Liver (tissue), 8 donors: ENCODE measurements at regions not wholly inside any gene's neighbourhood (a gene's known extent, or its start where the extent isn't known, plus 50 kb on each side); places are given as distances from the start of the nearest gene placed in this dataset.

Experiments
- DNase-seq: peaks from one replicate; pipeline ENCODE4 v3.0.0-alpha.2; 2017; ENCODE audit warnings: low spot score
- H3K27ac ChIP-seq, 2 donors: one replicate each; pipeline ENCODE4 v1.7.0; 2013; ENCODE audit warnings: inconsistent platforms in 2 of 2, low read length in 2 of 2, control low read depth in 1 of 2, low read depth in 1 of 2, mild to moderate bottlenecking in 1 of 2
- H3K27me3 ChIP-seq, 4 donors: one replicate each; pipeline versions ENCODE4 v1.6.1 to v1.7.0; 2013; ENCODE audit warnings: low read length in 3 of 4, inconsistent platforms in 1 of 4, mild to moderate bottlenecking in 1 of 4, moderate library complexity in 1 of 4; ENCODE audit not compliant: control insufficient read depth in 4 of 4, insufficient read depth in 4 of 4
- H3K36me3 ChIP-seq, 4 donors: one replicate each; pipeline versions ENCODE4 v1.6.1 to v1.7.0; 2013; ENCODE audit warnings: low read length in 3 of 4, mild to moderate bottlenecking in 3 of 4, low read depth in 1 of 4, moderate library complexity in 1 of 4; ENCODE audit not compliant: control insufficient read depth in 4 of 4, insufficient read depth in 3 of 4
- H3K4me1 ChIP-seq, 4 donors: one replicate each; pipeline versions ENCODE4 v1.6.1 to v1.7.0; 2013; ENCODE audit warnings: low read length in 3 of 4, mild to moderate bottlenecking in 3 of 4, moderate library complexity in 1 of 4; ENCODE audit not compliant: control insufficient read depth in 4 of 4, insufficient read depth in 4 of 4
- H3K4me3 ChIP-seq, 3 donors: one replicate each; pipeline versions ENCODE4 v1.6.1 to v1.7.0; 2013; ENCODE audit warnings: low read length in 3 of 3, control low read depth in 1 of 3, low read depth in 1 of 3, mild to moderate bottlenecking in 1 of 3
- H3K9ac ChIP-seq, 2 donors: one replicate each; pipeline ENCODE4 v1.7.0; 2013; ENCODE audit warnings: low read length in 2 of 2, mild to moderate bottlenecking in 2 of 2, moderate library complexity in 2 of 2, control low read depth in 1 of 2, low read depth in 1 of 2
- H3K9me3 ChIP-seq, 4 donors: one replicate each; pipeline versions ENCODE4 v1.6.1 to v1.7.0; 2013; ENCODE audit warnings: low read length in 3 of 4; ENCODE audit not compliant: control insufficient read depth in 4 of 4
- ATF3 ChIP-seq: IDR thresholded peaks from 2 replicates; pipeline ENCODE4 v1.6.1; 2016; ENCODE audit warnings: antibody characterized with exemption
- CTCF ChIP-seq: fragments of 150-350 bp; IDR thresholded peaks from 2 replicates; pipeline ENCODE4 v1.5.1; 2017; ENCODE audit warnings: improper control_type of control experiment, low read depth, low read length; ENCODE audit not compliant: missing input control
- EGR1 ChIP-seq, 2 donors: IDR thresholded peaks; 2 replicates each; pipeline ENCODE4 v1.6.1; 2016 to 2018; ENCODE audit warnings: antibody characterized with exemption in 2 of 2, low read depth in 2 of 2
- FOXA1 ChIP-seq: IDR thresholded peaks from 2 replicates; pipeline ENCODE4 v1.6.1; 2016; ENCODE audit warnings: antibody characterized with exemption
- FOXA2 ChIP-seq: IDR thresholded peaks from 2 replicates; pipeline ENCODE4 v1.6.1; 2016; ENCODE audit warnings: antibody characterized with exemption
- GABPA ChIP-seq, 2 donors: IDR thresholded peaks in 1 of 2; conservative IDR thresholded peaks in 1 of 2; 2 replicates each; pipeline ENCODE4 v1.6.1; 2016; ENCODE audit warnings: antibody characterized with exemption in 2 of 2, mild to moderate bottlenecking in 1 of 2, moderate library complexity in 1 of 2
- HNF4A ChIP-seq, 2 donors: conservative IDR thresholded peaks; 2 replicates each; pipeline ENCODE4 v1.6.1; 2016; ENCODE audit warnings: antibody characterized with exemption in 2 of 2, mild to moderate bottlenecking in 2 of 2
- HNF4G ChIP-seq: IDR thresholded peaks from 2 replicates; pipeline ENCODE4 v1.6.1; 2016; ENCODE audit warnings: antibody characterized with exemption
- JUND ChIP-seq, 2 donors: IDR thresholded peaks; 2 replicates each; pipeline ENCODE4 v1.6.1; 2016; ENCODE audit warnings: antibody characterized with exemption in 2 of 2
- NR2F2 ChIP-seq: IDR thresholded peaks from 2 replicates; pipeline ENCODE4 v1.6.1; 2016; ENCODE audit warnings: antibody characterized with exemption
- RAD21 ChIP-seq, 2 donors: IDR thresholded peaks; 2 replicates each; pipeline ENCODE4 v1.6.1; 2016; ENCODE audit warnings: antibody characterized with exemption in 2 of 2, mild to moderate bottlenecking in 2 of 2
- RXRA ChIP-seq, 2 donors: IDR thresholded peaks; 2 replicates each; pipeline ENCODE4 v1.6.1; 2017 to 2018; ENCODE audit warnings: antibody characterized with exemption in 2 of 2, mild to moderate bottlenecking in 1 of 2
- SP1 ChIP-seq: IDR thresholded peaks from 2 replicates; pipeline ENCODE4 v1.6.1; 2018; ENCODE audit warnings: antibody characterized with exemption, mild to moderate bottlenecking
- TAF1 ChIP-seq: conservative IDR thresholded peaks from 2 replicates; pipeline ENCODE4 v1.6.1; 2016; ENCODE audit warnings: antibody characterized with exemption, mild to moderate bottlenecking
- YY1 ChIP-seq: IDR thresholded peaks from 2 replicates; pipeline ENCODE4 v1.6.1; 2016; ENCODE audit warnings: antibody characterized with exemption, mild to moderate bottlenecking
- ZBTB33 ChIP-seq: IDR thresholded peaks from 2 replicates; pipeline ENCODE4 v1.6.1; 2016; ENCODE audit warnings: antibody characterized with exemption
- WGBS: extraction: QIAGEN DNeasy Blood & Tissue Kit; methylation state at CpG from one replicate; pipeline ENCODE4 v1.1.7; 2013; 5-methylcytosine and 5-hydroxymethylcytosine counted together
- TF ChIP-seq, protein P1 (sequence below): IDR thresholded peaks from 2 replicates; pipeline ENCODE4 v1.6.1; 2016; ENCODE audit warnings: antibody characterized with exemption
- donor health status: healthy.
- donor health status: healthy.
- donor health status: healthy.
- donor health status: healthy.
- donor health status: healthy.

DNA sequence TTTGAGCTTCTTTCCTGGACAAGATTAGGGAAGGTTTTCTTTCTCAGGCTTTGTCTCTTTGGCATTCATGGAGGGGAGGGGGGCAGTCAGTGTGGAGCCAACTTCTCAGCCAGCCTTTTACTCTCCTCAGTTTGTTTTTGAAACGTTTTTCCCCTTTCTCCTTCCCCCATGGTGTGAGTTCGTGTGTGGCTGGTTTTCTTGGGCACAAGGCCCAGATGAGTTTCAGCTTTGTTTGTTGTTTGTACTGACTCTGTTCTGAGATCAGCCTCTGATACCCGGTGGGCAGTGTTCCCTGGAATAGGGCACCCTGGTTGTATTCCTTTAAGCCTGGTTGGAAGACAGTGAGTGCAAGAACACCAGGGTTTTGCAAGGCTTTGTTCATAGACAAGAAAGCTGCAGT is 168.2 kb upstream of the RARB start:
- Histone ChIP-seq H3K27me3 (no peaks in the 10 kb centered on the region), H3K4me3 (no peak overlapping the region), H3K36me3 (no peaks in the 10 kb centered on the region), H3K27ac (no peak overlapping the region), H3K4me1 (no peaks in the 10 kb centered on the region), H3K9me3 (no peaks in the 10 kb centered on the region), H3K9ac (no peak overlapping the region)
- no peak for TF ChIP-seq GABPA (IDR thresholded peaks at IDR 0.05 in 1 of 2, conservative IDR thresholded peaks at IDR 0.05 in 1 of 2)
- TF ChIP-seq FOXA1 = no peak
- no peak for TF ChIP-seq TAF1
- TF ChIP-seq ZBTB33 = no peak
- no peak for TF ChIP-seq FOXA2
- no peak for TF ChIP-seq HNF4G
- TF ChIP-seq CTCF = no peak
- TF ChIP-seq ATF3 = no peak
- TF ChIP-seq EGR1 (IDR thresholded peaks at IDR 0.05; ENCODE audit: low read depth in 2 of 2) = no peak
- no peak for TF ChIP-seq NR2F2
- no peak for TF ChIP-seq JUND (IDR thresholded peaks at IDR 0.05)
- TF ChIP-seq SP1 = no peak
- TF ChIP-seq YY1 = no peak
- TF ChIP-seq RXRA (IDR thresholded peaks at IDR 0.05) = no peak
- TF ChIP-seq, protein P1, sequence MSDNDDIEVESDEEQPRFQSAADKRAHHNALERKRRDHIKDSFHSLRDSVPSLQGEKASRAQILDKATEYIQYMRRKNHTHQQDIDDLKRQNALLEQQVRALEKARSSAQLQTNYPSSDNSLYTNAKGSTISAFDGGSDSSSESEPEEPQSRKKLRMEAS = no peak
- no peak for TF ChIP-seq RAD21 (IDR thresholded peaks at IDR 0.05)
- DNase-seq = no peak
- 16% methylated on average over 3 of the region's 3 CpGs for WGBS

- TF ChIP-seq HNF4G (no peak), FOXA2 (no peak), GABPA (IDR thresholded peaks at IDR 0.05 in 1 of 2, conservative IDR thresholded peaks at IDR 0.05 in 1 of 2) (no peak), EGR1 (IDR thresholded peaks at IDR 0.05; ENCODE audit: low read depth in 2 of 2) (no peak), TAF1 (no peak), HNF4A (conservative IDR thresholded peaks at IDR 0.05) (no peak), RXRA (IDR thresholded peaks at IDR 0.05) (no peak), NR2F2 (no peak), ATF3 (no peak), CTCF (no peak), ZBTB33 (no peak), RAD21 (IDR thresholded peaks at IDR 0.05) (no peak), FOXA1 (no peak)
- no peak overlapping the region for H3K27ac ChIP-seq
- H3K36me3 ChIP-seq = no peaks in the 10 kb centered on the region
- no peak overlapping the region for H3K4me3 ChIP-seq
- no peak overlapping the region for H3K9ac ChIP-seq
- 51% methylated on average over 6 of the region's 6 CpGs for WGBS
- no peak for DNase-seq
- no peaks in the 10 kb centered on the region for H3K4me1 ChIP-seq
- H3K27me3 ChIP-seq = no peaks in the 10 kb centered on the region
- no peaks in the 10 kb centered on the region for H3K9me3 ChIP-seq
Observed at GRCh38 chr3:25262322-25262721, 165.7 kb upstream of the RARB start.
